ENCODE measurements at regions not wholly inside any gene's neighbourhood (a gene's known extent, or its start where the extent isn't known, plus 50 kb on each side); places are given as distances from the start of the nearest gene placed in this dataset.
"Not testable (repeated sequence)": the region's sequence is repeated elsewhere in the genome, so short reads cannot be mapped to it uniquely, and the experiment has no call there.

- no peak for DNase-seq
These were observed 53.0 kb upstream of the DAPP1 start for GRCh38 chr4:99763635-99764101.

- no peak for DNase-seq
These were observed 53.9 kb upstream of the DAPP1 start for GRCh38 chr4:99762728-99763127.

- no peak for DNase-seq
These were observed 56.6 kb upstream of the DAPP1 start for GRCh38 chr4:99759988-99760387.

- no peak for DNase-seq
These were observed 57.2 kb upstream of the DAPP1 start for GRCh38 chr4:99759346-99759984.

GRCh38 chr4:99755223-99755944 is 61.2 kb upstream of the DAPP1 start:
- DNase-seq, result no peak

GRCh38 chr4:99754756-99755155 is 61.9 kb upstream of the DAPP1 start:
- DNase-seq, result no peak

GRCh38 chr4:99753931-99754330 is 62.7 kb upstream of the DAPP1 start:
- no peak for DNase-seq

- no peak for DNase-seq
These were observed 66.9 kb upstream of the DAPP1 start for GRCh38 chr4:99749445-99750391.

GRCh38 chr4:99746443-99746842 is 70.2 kb upstream of the DAPP1 start:
- DNase-seq, result no peak

- DNase-seq, result no peak
These were observed 79.2 kb upstream of the C4orf54 start for GRCh38 chr4:99736846-99737245.

GRCh38 chr4:99735822-99736221 is 78.2 kb upstream of the C4orf54 start:
- DNase-seq, result no peak

- DNase-seq, result no peak
These were observed 77.1 kb upstream of the C4orf54 start for GRCh38 chr4:99734583-99735322.

GRCh38 chr4:99733455-99733854 is 75.8 kb upstream of the C4orf54 start:
- not testable (repeated sequence) for DNase-seq

- DNase-seq, result no peak
These were observed 71.6 kb upstream of the C4orf54 start for GRCh38 chr4:99729186-99729585.

GRCh38 chr4:99724067-99724466 is 66.4 kb upstream of the C4orf54 start:
- DNase-seq, result peak; percentile 3

GRCh38 chr4:99723612-99724011 is 66.0 kb upstream of the C4orf54 start:
- DNase-seq, result no peak

GRCh38 chr4:99722725-99723124 is 65.1 kb upstream of the C4orf54 start:
- no peak for DNase-seq

- DNase-seq, result no peak
These were observed 64.4 kb upstream of the C4orf54 start for GRCh38 chr4:99722006-99722405.

- no peak for DNase-seq
These were observed 62.6 kb upstream of the C4orf54 start for GRCh38 chr4:99720206-99720605.

GRCh38 chr4:99716996-99717395 is 59.4 kb upstream of the C4orf54 start:
- DNase-seq, result no peak

GRCh38 chr4:99715286-99715685 is 57.7 kb upstream of the C4orf54 start:
- no peak for DNase-seq

- DNase-seq, result no peak
These were observed 56.6 kb upstream of the C4orf54 start for GRCh38 chr4:99714179-99714578.

GRCh38 chr4:99712530-99712929 is 54.9 kb upstream of the C4orf54 start:
- DNase-seq, result no peak

Measured in NCI-H146 (cell line).